ENCODE measurements at regions not wholly inside any gene's neighbourhood (a gene's known extent, or its start where the extent isn't known, plus 50 kb on each side); places are given as distances from the start of the nearest gene placed in this dataset.

DNA sequence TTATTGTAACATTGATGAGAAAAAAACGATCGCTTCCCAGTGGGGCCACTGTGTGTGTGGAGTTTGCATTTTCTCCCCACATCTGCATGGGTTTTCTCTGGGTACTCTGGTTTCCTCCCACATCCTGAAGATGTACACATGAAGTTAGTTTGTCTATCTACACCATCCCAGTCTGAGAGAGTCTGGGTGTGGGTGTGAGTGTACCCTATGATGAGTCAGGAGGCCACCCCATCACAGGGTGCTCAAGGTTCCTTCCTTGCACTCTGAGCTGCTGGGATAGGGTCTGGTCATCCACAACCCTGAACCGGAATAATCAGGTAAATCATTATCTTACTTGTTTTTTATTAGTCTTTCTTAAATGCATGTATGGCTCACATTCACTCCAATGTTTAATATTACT, 457.1 kb downstream of the NTRK3 start:
- DNase-seq (ENCODE audit: low read depth in 2 of 2), result no peak
- Histone ChIP-seq H3K27me3 (ENCODE audit: control insufficient read depth, insufficient read depth, low read length) (no peaks in the 10 kb centered on the region), H2AFZ (ENCODE audit: low read length) (no peak overlapping the region), H3K27ac (ENCODE audit: insufficient read depth, low read length) (no peak overlapping the region), H3K4me3 (replicated peaks in 1 of 4; ENCODE audit: control extremely low read depth in 1 of 4, insufficient read depth in 1 of 4, low read depth in 3 of 4, low read length in 4 of 4) (no peak overlapping the region), H3K9me3 (ENCODE audit: control insufficient read depth, insufficient read depth, low read depth, low read length) (no peaks in the 10 kb centered on the region), H3K36me3 (ENCODE audit: control insufficient read depth, insufficient read depth, low read length) (no peaks in the 10 kb centered on the region), H3K4me2 (ENCODE audit: extremely low read depth, insufficient read depth, low read length) (no peak overlapping the region), H4K20me1 (ENCODE audit: control insufficient read depth, extremely low read depth, insufficient read depth, low read length) (no peaks in the 10 kb centered on the region), H3K79me2 (ENCODE audit: control insufficient read depth, insufficient read depth, low read length) (no peaks in the 10 kb centered on the region), H3K9ac (ENCODE audit: insufficient read depth, low read length) (no peak overlapping the region), H3K4me1 (ENCODE audit: control insufficient read depth, extremely low read depth, insufficient read depth, low read length) (no peaks in the 10 kb centered on the region)
- TF ChIP-seq, protein P1, sequence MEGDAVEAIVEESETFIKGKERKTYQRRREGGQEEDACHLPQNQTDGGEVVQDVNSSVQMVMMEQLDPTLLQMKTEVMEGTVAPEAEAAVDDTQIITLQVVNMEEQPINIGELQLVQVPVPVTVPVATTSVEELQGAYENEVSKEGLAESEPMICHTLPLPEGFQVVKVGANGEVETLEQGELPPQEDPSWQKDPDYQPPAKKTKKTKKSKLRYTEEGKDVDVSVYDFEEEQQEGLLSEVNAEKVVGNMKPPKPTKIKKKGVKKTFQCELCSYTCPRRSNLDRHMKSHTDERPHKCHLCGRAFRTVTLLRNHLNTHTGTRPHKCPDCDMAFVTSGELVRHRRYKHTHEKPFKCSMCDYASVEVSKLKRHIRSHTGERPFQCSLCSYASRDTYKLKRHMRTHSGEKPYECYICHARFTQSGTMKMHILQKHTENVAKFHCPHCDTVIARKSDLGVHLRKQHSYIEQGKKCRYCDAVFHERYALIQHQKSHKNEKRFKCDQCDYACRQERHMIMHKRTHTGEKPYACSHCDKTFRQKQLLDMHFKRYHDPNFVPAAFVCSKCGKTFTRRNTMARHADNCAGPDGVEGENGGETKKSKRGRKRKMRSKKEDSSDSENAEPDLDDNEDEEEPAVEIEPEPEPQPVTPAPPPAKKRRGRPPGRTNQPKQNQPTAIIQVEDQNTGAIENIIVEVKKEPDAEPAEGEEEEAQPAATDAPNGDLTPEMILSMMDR (conservative IDR thresholded peaks at IDR 0.05 in 1 of 2, IDR thresholded peaks at IDR 0.05 in 1 of 2; ENCODE audit: low read depth in 1 of 2, low read length in 2 of 2), result no peak
- no peak for TF ChIP-seq EZH2 (IDR thresholded peaks at IDR 0.05; ENCODE audit: low read length, missing control alignments)

DNA sequence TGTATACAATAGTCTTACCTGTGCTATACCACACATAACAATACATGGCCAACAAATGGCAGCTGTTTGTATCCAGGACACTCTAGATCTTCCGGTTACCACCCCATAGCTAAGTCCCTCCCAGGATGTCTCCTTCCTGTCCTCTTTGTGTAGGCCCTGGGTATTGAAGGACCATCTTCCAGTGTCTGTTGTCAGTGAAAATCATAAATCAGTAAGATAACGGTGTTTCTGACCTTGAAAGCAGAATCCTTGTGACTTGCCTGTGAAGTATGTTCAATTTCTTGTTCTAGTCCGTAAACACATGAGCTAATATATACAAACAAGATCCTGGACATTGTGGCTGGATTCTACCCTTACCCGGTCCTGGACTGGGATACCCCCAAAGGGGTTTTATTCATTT, 462.8 kb downstream of the NTRK3 start:
- Histone ChIP-seq H3K36me3 (ENCODE audit: control insufficient read depth, insufficient read depth, low read length) (no peaks in the 10 kb centered on the region), H3K9ac (ENCODE audit: insufficient read depth, low read length) (no peak overlapping the region), H3K27me3 (ENCODE audit: control insufficient read depth, insufficient read depth, low read length) (no peaks in the 10 kb centered on the region), H4K20me1 (ENCODE audit: control insufficient read depth, extremely low read depth, insufficient read depth, low read length) (no peaks in the 10 kb centered on the region), H3K4me2 (ENCODE audit: extremely low read depth, insufficient read depth, low read length) (no peak overlapping the region), H3K4me1 (ENCODE audit: control insufficient read depth, extremely low read depth, insufficient read depth, low read length) (no peaks in the 10 kb centered on the region), H2AFZ (ENCODE audit: low read length) (no peak overlapping the region), H3K9me3 (ENCODE audit: control insufficient read depth, insufficient read depth, low read depth, low read length) (no peaks in the 10 kb centered on the region), H3K4me3 (replicated peaks in 1 of 4; ENCODE audit: control extremely low read depth in 1 of 4, insufficient read depth in 1 of 4, low read depth in 3 of 4, low read length in 4 of 4) (no peak overlapping the region), H3K79me2 (ENCODE audit: control insufficient read depth, insufficient read depth, low read length) (no peaks in the 10 kb centered on the region), H3K27ac (ENCODE audit: insufficient read depth, low read length) (no peak overlapping the region)
- TF ChIP-seq, protein P1 (conservative IDR thresholded peaks at IDR 0.05 in 1 of 2, IDR thresholded peaks at IDR 0.05 in 1 of 2; ENCODE audit: low read depth in 1 of 2, low read length in 2 of 2), result no peak
- no peak for TF ChIP-seq EZH2 (IDR thresholded peaks at IDR 0.05; ENCODE audit: low read length, missing control alignments)
- no peak for DNase-seq (ENCODE audit: low read depth in 2 of 2)

DNA sequence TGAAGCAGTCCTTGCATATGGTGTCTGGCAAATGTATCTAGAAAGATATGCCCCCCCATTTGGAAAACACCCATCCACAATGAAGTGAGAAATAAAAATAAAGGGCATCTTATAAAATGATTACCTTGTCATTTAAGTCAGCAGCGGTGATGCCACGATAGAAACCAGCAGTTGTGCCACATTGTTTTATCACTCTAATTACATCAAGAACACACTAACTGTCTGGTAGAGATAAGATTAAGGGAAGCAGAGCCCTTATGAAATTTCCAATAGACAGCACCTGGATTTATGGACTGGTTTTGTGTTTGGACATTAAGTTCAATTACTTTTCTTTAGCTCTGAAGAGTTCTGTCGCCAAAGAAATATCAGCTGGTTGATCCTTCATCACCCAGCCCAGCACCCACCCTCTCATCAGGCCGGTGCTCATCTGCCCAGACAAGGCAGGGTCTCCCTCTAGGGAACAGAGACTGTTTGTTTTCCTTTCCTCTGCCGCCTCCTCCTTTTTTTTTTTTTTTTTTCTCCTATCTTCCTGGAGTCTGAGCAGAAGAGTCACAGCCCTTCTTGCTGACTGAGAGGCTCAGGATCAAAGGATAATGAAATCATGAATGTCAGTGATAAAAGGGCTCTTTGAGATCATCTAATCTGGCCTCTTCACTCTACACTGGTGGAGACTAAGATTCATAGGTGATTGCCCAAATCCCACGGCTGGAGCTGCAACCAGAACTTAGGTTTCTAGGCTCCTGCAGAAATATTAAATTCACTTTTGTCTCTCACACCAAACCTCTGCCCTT, 464.1 kb downstream of the NTRK3 start:
- no peaks in the 10 kb centered on the region for H3K36me3 ChIP-seq (ENCODE audit: control insufficient read depth, insufficient read depth, low read length)
- no peak for DNase-seq (ENCODE audit: low read depth in 2 of 2)
- H3K79me2 ChIP-seq (ENCODE audit: control insufficient read depth, insufficient read depth, low read length), result no peaks in the 10 kb centered on the region
- no peak overlapping the region for H2AFZ ChIP-seq (ENCODE audit: low read length)
- TF ChIP-seq EZH2 (IDR thresholded peaks at IDR 0.05; ENCODE audit: low read length, missing control alignments), result no peak
- TF ChIP-seq, protein P1 (conservative IDR thresholded peaks at IDR 0.05 in 1 of 2, IDR thresholded peaks at IDR 0.05 in 1 of 2; ENCODE audit: low read depth in 1 of 2, low read length in 2 of 2), result no peak
- H3K4me2 ChIP-seq (ENCODE audit: extremely low read depth, insufficient read depth, low read length), result no peak overlapping the region
- no peaks in the 10 kb centered on the region for H3K27me3 ChIP-seq (ENCODE audit: control insufficient read depth, insufficient read depth, low read length)
- H3K9me3 ChIP-seq (ENCODE audit: control insufficient read depth, insufficient read depth, low read depth, low read length), result no peaks in the 10 kb centered on the region
- H3K4me1 ChIP-seq (ENCODE audit: control insufficient read depth, extremely low read depth, insufficient read depth, low read length), result no peaks in the 10 kb centered on the region
- no peak overlapping the region for H3K9ac ChIP-seq (ENCODE audit: insufficient read depth, low read length)
- H3K4me3 ChIP-seq (replicated peaks in 1 of 4; ENCODE audit: control extremely low read depth in 1 of 4, insufficient read depth in 1 of 4, low read depth in 3 of 4, low read length in 4 of 4), result no peak overlapping the region
- H3K27ac ChIP-seq (ENCODE audit: insufficient read depth, low read length), result no peak overlapping the region
- H4K20me1 ChIP-seq (ENCODE audit: control insufficient read depth, extremely low read depth, insufficient read depth, low read length), result no peaks in the 10 kb centered on the region
